Skin of body (tissue), 1 donor: ENCODE measurements at regions not wholly inside any gene's neighbourhood (a gene's known extent, or its start where the extent isn't known, plus 50 kb on each side); places are given as distances from the start of the nearest gene placed in this dataset.
"Not testable (repeated sequence)": the region's sequence is repeated elsewhere in the genome, so short reads cannot be mapped to it uniquely, and the experiment has no call there.

ENCODE experiments used
- DNase-seq: peaks from one replicate; lab custom pipeline; 2025; lab: John Stamatoyannopoulos, UW

- no peak for DNase-seq
Observed at GRCh38 chr5:174623433-174624019, 100.9 kb upstream of the MSX2 start.

- no peak for DNase-seq
Observed at GRCh38 chr5:174624733-174625522, 99.5 kb upstream of the MSX2 start.

GRCh38 chr5:174625591-174626350 lies 98.6 kb upstream of the MSX2 start:
- DNase-seq, result no peak

DNA sequence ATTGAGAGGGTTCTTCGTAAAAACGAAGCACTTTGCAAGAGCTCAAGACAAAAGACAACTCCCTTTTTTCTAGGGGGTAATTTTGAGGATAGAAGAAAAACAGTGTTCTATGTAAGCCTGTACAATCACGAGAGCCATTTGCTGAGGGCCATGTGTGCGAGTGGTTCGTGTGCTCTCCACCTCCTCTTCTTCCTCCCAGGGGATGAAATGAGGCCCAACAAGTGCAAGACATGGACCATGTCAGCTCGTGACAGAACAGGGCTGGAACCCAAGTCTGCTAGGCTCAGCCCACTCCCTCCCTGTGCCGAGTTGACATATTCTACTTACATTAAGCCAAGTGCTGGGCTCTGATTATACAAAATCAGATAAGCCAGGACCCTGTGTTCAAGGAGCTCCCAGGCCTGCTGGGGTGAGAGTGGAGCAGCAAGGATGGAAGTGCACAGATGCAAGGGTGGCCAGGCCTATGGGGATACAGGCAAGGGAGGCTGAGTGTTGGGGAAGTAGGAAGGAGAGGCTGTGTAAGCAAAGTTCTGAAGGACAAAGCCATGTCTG lies 97.9 kb upstream of the MSX2 start:
- no peak for DNase-seq

GRCh38 chr5:174636094-174636493 lies 88.3 kb upstream of the MSX2 start:
- DNase-seq, result no peak

- DNase-seq, result no peak
Observed at GRCh38 chr5:174642816-174643405, 81.5 kb upstream of the MSX2 start.

DNA sequence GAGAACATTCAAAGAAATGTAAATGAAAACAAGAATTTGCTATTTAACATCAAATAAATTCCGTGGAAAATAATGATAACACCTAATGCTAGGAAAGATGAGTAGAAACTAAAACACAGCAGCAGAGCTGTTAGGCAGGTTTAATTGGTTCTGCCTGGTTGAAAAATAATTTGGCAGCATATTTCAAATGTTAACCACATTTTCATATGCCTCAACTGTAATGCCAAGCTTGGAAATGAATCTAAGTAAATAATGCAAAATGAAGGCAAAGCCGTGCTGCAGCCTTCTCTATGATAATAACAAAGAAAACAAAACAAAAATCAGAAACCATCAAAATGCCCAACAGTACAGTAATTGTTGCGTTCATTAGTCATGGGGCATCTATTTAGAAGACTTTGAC lies 79.9 kb upstream of the MSX2 start:
- no peak for DNase-seq

DNA sequence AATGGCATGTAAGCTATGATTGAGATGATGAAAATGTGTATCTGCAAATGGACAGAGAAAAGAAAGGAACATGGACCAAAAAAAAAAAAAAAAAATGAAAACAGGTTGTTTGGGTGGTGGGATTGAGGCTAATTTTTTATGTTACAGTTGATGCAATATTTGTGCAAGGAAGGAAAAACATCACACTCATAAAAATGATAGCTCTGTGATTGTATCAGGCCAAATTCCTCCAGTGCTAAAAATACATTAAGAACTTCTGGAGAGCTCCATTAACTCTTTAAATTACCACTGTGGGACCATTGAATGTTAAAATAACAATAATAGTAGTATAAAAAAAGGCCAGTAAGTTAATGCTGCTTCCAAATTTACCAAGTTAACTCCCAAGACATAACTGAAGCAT lies 79.5 kb upstream of the MSX2 start:
- DNase-seq, result no peak

DNA sequence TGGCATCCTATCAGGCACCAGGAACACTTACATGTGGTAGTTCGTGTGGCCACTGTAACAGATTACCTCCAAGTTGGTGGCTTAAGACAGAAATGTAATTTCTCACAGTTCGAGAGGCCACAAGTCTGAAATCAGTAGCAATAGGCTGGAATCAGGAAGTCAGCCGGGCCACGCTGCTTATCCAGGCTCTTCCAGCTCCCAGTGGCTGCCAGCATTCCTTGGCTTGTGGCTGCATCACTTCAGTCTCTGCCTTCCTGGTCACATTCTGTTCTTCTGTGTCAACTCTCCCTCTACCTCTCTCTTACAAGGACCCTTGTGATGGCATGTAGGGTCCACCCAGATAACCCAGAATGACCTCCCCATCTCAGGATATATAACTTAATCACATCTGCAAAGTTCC lies 78.7 kb upstream of the MSX2 start:
- no peak for DNase-seq

DNA sequence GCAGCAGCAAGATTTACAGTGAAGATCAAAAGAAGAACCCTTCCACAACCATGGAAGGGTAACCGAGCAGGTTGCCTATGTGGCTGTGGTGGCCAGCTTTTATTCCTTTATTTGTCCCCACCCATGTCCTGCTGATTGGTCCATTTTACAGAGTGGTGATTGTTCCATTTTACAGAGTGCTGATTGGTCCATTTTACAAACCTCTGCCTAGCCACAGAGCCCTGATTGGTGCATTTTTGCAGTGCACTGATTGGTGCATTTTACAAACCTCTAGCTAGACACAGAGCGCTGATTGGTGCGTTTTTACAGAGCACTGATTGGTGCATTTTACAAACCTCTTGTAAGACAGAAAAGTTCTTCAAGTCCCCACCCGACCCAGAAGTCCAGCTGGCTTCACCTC lies 75.8 kb upstream of the MSX2 start:
- not testable (repeated sequence) for DNase-seq

DNA sequence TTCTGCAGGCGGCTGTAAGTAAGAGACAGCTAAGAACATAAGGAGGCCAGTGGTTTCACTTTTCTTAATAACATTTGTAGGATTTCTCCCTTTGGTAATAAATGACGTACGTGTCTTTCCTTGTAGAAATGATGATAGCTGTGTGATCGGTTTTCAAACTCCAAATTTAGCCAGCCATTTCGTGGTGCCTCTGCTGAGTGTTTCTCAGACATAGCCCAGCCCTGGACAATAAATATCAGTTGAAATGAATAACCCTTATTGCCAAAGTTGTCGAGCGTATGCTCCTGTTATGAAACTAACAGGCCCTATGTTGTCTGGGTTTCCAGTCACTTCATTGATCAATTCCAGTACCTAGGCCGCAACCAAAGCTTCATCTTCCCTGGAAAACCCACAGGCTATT lies 75.0 kb upstream of the MSX2 start:
- DNase-seq, result no peak

- no peak for DNase-seq
Observed at GRCh38 chr5:174654442-174654841, 69.9 kb upstream of the MSX2 start.

DNA sequence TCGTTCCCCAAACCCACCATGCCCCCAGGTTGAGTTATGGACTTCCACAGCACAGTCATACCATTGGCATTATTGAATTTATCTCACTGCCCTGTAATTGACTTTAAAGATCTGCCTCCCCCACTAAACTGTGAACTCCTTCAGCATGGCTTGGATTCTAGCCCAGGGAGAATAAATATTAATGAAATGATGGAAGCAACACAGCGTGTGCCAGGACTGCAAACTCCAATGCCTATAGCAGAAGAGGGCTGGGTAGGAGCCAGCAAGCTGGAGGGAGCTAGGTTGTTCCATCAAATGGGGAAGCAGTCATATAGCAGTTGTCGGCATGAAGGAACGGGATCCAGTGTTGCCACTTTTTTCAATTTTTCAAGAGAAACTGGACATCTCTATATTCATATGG lies 69.0 kb upstream of the MSX2 start:
- no peak for DNase-seq

DNA sequence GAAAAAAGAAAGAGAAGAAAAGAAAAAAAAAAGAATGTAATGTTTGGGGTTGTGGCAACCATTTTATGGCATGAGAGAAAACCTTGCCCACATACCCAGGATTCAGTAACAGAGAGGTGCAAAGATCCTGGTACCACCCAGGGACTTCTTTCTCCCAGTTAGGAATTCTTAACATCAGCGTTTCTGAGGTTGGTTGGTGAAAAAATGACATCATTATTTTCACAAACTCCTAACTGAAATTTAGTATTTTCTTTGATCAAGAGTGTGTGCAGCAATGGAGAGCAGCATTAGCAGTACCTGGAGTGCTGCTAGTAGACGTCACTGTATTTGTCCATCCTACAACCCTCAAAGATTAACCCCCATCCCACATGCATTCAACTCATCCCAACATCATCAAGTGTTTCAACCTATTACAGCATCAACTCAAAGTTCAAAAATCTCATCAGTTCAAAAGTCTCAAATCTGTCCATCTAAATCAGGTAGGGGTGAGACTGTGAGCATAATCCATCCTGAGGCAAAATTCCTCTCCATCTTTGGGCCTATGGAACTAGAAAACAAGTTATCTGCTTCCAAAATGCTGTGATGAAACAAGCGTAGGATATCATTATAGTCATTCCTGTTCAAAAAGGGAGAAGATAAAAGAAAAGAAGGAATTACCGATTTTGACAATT lies 60.1 kb upstream of the MSX2 start:
- no peak for DNase-seq

DNA sequence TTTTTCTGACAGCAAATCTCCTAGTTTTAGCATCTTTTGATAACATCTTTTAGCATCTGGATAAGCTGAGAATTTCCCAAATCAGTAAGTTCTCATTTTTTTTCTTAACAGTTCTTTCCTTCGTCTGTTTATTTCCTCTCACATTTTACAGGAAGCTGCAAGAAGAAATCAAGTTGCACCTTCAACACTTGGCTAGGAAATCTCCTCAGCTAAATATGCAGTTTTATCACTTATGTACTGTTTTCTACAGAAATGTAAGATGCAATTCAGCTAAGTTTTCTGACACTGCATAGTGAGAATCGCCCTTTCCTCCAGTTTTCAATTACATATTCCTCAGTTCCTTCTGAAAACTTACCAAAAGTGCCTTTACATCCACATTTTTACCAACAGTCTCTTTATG lies 59.0 kb upstream of the MSX2 start:
- no peak for DNase-seq

DNA sequence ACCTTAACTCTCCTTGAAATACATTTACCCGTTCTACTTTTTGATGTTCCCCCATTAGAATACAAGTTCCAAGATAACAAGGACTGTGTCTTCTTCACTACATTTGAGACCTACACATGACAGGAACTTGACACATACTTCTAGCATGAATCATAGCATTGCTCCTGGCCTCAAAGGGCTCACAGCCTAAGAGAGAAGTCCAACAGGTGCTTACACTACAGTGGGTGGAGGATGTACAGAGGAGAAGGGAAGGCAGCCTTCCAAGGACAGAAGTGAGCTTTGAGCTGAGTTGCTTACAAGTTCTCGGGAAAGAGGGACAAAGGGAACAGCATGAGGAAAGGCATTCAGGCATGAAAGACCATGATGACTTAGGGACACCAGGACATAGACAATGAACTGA lies 56.9 kb upstream of the MSX2 start:
- DNase-seq, result no peak

DNA sequence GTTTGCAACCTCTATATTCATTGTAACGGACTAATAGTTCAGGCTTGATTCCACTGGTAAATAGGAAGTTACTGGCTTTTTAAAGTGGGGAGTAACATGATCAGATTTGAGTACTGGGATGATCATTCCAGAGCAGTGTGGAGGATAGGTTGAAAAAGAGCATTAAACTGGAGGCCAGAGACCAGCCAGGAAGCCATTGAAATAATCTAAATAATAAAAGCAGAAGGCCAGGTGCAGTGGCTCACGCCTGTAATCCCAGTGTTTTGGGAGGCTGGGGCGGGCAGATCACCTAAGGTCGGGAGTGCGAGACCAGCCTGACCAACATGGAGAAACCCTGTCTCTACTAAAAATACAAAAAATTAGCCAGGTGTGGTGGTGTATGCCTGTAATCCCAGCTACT lies 56.0 kb upstream of the MSX2 start:
- no peak for DNase-seq
